HepG2 (cell line): ENCODE measurements at regions not wholly inside any gene's neighbourhood (a gene's known extent, or its start where the extent isn't known, plus 50 kb on each side); places are given as distances from the start of the nearest gene placed in this dataset.

Source experiments
- GATA4 ChIP-seq: sonication (generic); IDR thresholded peaks from 2 replicates; pipeline ENCODE4 v1.6.1; 2016; ENCODE audit warnings: antibody characterized with exemption, low read depth, borderline replicate concordance
- POLR2A ChIP-seq, 2 experiments: IDR thresholded peaks; 2 replicates each; pipeline ENCODE4 v1.6.1; 2011; ENCODE audit warnings: low read depth in 2 of 2, low read length in 2 of 2, mild to moderate bottlenecking in 1 of 2, moderate library complexity in 1 of 2; ENCODE audit not compliant: insufficient read depth in 1 of 2
- USF2 ChIP-seq, 2 experiments: sonication (generic) in 1 of 2; formaldehyde crosslinking in 1 of 2; IDR thresholded peaks; 2 replicates each; pipeline versions ENCODE4 v1.5.1 to v1.6.1; 2011 to 2020; ENCODE audit warnings: borderline replicate concordance in 1 of 2, low read depth in 1 of 2, low read length in 1 of 2, mild to moderate bottlenecking in 1 of 2, missing genetic modification reagents in 1 of 2, moderate library complexity in 1 of 2

- TF ChIP-seq POLR2A (IDR thresholded peaks at IDR 0.05; ENCODE audit: insufficient read depth in 1 of 2, low read depth in 2 of 2, low read length in 2 of 2) (no peak), USF2 (IDR thresholded peaks at IDR 0.05; ENCODE audit: low read depth, low read length) (no peak), USF2 (CRISPR knock-in tag; IDR thresholded peaks at IDR 0.05; ENCODE audit: borderline replicate concordance) (no peak), GATA4 (no peak)
Measured at GRCh38 chr20:8995761-8996160, 73.1 kb upstream of the PLCB4 start.
